ENCODE measurements at regions not wholly inside any gene's neighbourhood (a gene's known extent, or its start where the extent isn't known, plus 50 kb on each side); places are given as distances from the start of the nearest gene placed in this dataset.

DNA sequence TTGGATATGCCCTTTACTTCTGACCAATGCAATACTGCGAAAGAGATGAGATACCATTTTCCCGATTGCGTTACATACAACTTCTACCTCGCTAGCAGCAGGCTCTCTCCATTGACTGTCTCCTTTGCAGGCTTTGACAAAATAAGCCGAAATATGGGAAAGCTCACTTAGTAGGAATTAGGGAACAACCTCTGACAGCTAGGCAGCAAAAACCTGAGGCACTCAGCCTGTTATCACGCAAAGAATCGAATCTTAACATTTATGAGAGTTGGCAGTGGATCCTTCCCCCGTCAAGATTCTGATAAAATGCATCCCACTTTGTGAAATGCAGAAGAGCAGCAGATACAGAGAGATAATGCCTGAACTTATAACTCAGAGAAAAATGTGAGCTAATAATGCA, 1379.5 kb upstream of the PCDH9 start:
- TF ChIP-seq EGR1 (IDR thresholded peaks at IDR 0.05) (no peak), REST (IDR thresholded peaks at IDR 0.05; ENCODE audit: low read depth) (no peak), RAD21 (IDR thresholded peaks at IDR 0.05; ENCODE audit: low read depth) (no peak), TAF1 (IDR thresholded peaks at IDR 0.05; ENCODE audit: low read depth) (no peak), CEBPB (IDR thresholded peaks at IDR 0.05) (no peak), MAX (IDR thresholded peaks at IDR 0.05) (no peak), TEAD4 (IDR thresholded peaks at IDR 0.05) (no peak), ZBTB7A (IDR thresholded peaks at IDR 0.05; ENCODE audit: low read depth) (no peak), YY1 (IDR thresholded peaks at IDR 0.05; ENCODE audit: low read depth) (no peak), FOXM1 (IDR thresholded peaks at IDR 0.05; ENCODE audit: borderline replicate concordance, low read depth) (no peak), EP300 (IDR thresholded peaks at IDR 0.05; ENCODE audit: borderline replicate concordance) (no peak), USF1 (IDR thresholded peaks at IDR 0.05) (no peak), TCF12 (IDR thresholded peaks at IDR 0.05; ENCODE audit: low read depth) (no peak), NFIC (IDR thresholded peaks at IDR 0.05) (no peak), CREB1 (IDR thresholded peaks at IDR 0.05; ENCODE audit: low read depth) (no peak)

DNA sequence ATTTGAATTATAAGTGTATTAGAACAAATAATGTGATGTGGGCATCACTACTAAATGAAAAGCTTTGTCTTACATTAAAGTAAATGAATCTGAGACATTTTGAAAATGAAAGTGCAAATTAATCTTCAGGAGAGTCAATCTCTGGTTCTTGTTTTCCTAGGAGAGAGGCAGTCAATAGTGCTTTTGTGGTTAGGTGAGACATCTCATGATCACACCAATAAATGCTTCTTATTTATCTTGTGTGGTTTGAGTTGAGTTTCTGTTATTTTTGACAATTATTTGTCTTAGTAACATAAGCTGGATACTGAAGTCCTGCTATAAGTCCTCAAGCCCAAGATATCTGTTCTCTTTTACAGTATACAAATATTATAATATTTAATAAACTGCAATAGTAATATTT, 1378.0 kb upstream of the PCDH9 start:
- TF ChIP-seq REST (IDR thresholded peaks at IDR 0.05; ENCODE audit: low read depth): no peak
- no peak for TF ChIP-seq TEAD4 (IDR thresholded peaks at IDR 0.05)
- no peak for TF ChIP-seq EP300 (IDR thresholded peaks at IDR 0.05; ENCODE audit: borderline replicate concordance)
- TF ChIP-seq TCF12 (IDR thresholded peaks at IDR 0.05; ENCODE audit: low read depth): no peak
- no peak for TF ChIP-seq MAX (IDR thresholded peaks at IDR 0.05)
- TF ChIP-seq TAF1 (IDR thresholded peaks at IDR 0.05; ENCODE audit: low read depth): no peak
- TF ChIP-seq YY1 (IDR thresholded peaks at IDR 0.05; ENCODE audit: low read depth): no peak
- TF ChIP-seq USF1 (IDR thresholded peaks at IDR 0.05): no peak
- TF ChIP-seq EGR1 (IDR thresholded peaks at IDR 0.05): no peak
- TF ChIP-seq ZBTB7A (IDR thresholded peaks at IDR 0.05; ENCODE audit: low read depth): no peak
- TF ChIP-seq CEBPB (IDR thresholded peaks at IDR 0.05): no peak
- TF ChIP-seq RAD21 (IDR thresholded peaks at IDR 0.05; ENCODE audit: low read depth): no peak
- TF ChIP-seq NFIC (IDR thresholded peaks at IDR 0.05): no peak
- TF ChIP-seq FOXM1 (IDR thresholded peaks at IDR 0.05; ENCODE audit: borderline replicate concordance, low read depth): no peak
- no peak for TF ChIP-seq CREB1 (IDR thresholded peaks at IDR 0.05; ENCODE audit: low read depth)

DNA sequence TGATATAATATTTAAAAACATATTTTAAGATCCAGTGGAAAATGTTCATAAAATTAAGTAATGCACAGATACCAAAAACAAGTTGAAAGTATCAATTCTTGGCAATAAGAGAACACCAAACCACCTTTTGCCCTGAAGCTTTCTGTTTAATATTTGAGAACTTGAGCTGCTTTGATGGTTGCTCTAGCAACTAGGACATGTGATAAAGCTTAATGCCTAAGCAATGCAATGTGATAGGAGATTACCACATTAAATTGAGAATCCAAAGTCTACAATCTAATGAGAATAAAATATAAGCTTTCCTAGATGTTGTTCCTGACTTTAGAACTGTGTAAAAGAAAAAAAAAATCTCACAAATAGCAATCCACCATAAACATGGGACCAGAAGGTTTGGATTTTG, 1367.5 kb upstream of the PCDH9 start:
- TF ChIP-seq TAF1 (IDR thresholded peaks at IDR 0.05; ENCODE audit: low read depth): no peak
- TF ChIP-seq YY1 (IDR thresholded peaks at IDR 0.05; ENCODE audit: low read depth): no peak
- TF ChIP-seq NFIC (IDR thresholded peaks at IDR 0.05): no peak
- TF ChIP-seq CREB1 (IDR thresholded peaks at IDR 0.05; ENCODE audit: low read depth): no peak
- no peak for TF ChIP-seq EP300 (IDR thresholded peaks at IDR 0.05; ENCODE audit: borderline replicate concordance)
- TF ChIP-seq TCF12 (IDR thresholded peaks at IDR 0.05; ENCODE audit: low read depth): no peak
- no peak for TF ChIP-seq FOXM1 (IDR thresholded peaks at IDR 0.05; ENCODE audit: borderline replicate concordance, low read depth)
- TF ChIP-seq TEAD4 (IDR thresholded peaks at IDR 0.05): no peak
- TF ChIP-seq RAD21 (IDR thresholded peaks at IDR 0.05; ENCODE audit: low read depth): no peak
- no peak for TF ChIP-seq MAX (IDR thresholded peaks at IDR 0.05)
- no peak for TF ChIP-seq EGR1 (IDR thresholded peaks at IDR 0.05)
- no peak for TF ChIP-seq REST (IDR thresholded peaks at IDR 0.05; ENCODE audit: low read depth)
- no peak for TF ChIP-seq ZBTB7A (IDR thresholded peaks at IDR 0.05; ENCODE audit: low read depth)
- TF ChIP-seq USF1 (IDR thresholded peaks at IDR 0.05): no peak
- no peak for TF ChIP-seq CEBPB (IDR thresholded peaks at IDR 0.05)
